ENCODE measurements at regions not wholly inside any gene's neighbourhood (a gene's known extent, or its start where the extent isn't known, plus 50 kb on each side); places are given as distances from the start of the nearest gene placed in this dataset.

GRCh38 chrX:120680090-120680489, 50.2 kb upstream of the C1GALT1C1 start:
- no peak for TF ChIP-seq CTCF (conservative IDR thresholded peaks at IDR 0.05; ENCODE audit: low read depth, low read length)
- no peak for DNase-seq (ENCODE audit: low read depth)

More at GRCh38 chrX:120680090-120680489, 50.2 kb upstream of the C1GALT1C1 start:
- H3K4me3 ChIP-seq (ENCODE audit: low read length), result no peak overlapping the region
